ENCODE measurements at regions not wholly inside any gene's neighbourhood (a gene's known extent, or its start where the extent isn't known, plus 50 kb on each side); places are given as distances from the start of the nearest gene placed in this dataset.

DNA sequence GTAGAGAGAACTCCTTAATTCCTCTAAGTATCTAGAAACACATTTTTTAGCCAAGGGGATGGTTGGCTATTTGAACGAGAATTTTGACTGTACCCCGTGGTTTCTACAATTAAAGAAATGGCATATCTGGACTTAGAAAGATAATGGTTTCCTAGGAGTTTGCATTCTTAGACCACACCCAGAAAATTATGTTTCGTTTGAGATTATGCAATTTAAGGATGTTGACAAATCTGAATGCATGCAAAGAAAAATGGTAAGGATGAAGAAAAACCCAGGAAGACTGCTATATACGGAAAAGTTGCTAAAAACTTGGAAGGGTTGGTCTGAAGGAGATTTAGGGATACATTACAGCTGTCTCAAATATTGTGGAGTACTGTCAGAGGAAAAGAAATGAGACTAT lies 538.5 kb upstream of the WWC1 start (continued):
- TF ChIP-seq, protein P1, sequence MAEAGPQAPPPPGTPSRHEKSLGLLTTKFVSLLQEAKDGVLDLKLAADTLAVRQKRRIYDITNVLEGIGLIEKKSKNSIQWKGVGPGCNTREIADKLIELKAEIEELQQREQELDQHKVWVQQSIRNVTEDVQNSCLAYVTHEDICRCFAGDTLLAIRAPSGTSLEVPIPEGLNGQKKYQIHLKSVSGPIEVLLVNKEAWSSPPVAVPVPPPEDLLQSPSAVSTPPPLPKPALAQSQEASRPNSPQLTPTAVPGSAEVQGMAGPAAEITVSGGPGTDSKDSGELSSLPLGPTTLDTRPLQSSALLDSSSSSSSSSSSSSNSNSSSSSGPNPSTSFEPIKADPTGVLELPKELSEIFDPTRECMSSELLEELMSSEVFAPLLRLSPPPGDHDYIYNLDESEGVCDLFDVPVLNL (IDR thresholded peaks at IDR 0.05; ENCODE audit: low read depth, low read length): no peak
- no peak for TF ChIP-seq JUND (IDR thresholded peaks at IDR 0.05; ENCODE audit: low read depth, low read length)
- no peak for TF ChIP-seq STAT3 (IDR thresholded peaks at IDR 0.05; ENCODE audit: low read depth, low read length)
- TF ChIP-seq, protein P2, sequence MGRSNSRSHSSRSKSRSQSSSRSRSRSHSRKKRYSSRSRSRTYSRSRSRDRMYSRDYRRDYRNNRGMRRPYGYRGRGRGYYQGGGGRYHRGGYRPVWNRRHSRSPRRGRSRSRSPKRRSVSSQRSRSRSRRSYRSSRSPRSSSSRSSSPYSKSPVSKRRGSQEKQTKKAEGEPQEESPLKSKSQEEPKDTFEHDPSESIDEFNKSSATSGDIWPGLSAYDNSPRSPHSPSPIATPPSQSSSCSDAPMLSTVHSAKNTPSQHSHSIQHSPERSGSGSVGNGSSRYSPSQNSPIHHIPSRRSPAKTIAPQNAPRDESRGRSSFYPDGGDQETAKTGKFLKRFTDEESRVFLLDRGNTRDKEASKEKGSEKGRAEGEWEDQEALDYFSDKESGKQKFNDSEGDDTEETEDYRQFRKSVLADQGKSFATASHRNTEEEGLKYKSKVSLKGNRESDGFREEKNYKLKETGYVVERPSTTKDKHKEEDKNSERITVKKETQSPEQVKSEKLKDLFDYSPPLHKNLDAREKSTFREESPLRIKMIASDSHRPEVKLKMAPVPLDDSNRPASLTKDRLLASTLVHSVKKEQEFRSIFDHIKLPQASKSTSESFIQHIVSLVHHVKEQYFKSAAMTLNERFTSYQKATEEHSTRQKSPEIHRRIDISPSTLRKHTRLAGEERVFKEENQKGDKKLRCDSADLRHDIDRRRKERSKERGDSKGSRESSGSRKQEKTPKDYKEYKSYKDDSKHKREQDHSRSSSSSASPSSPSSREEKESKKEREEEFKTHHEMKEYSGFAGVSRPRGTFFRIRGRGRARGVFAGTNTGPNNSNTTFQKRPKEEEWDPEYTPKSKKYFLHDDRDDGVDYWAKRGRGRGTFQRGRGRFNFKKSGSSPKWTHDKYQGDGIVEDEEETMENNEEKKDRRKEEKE (IDR thresholded peaks at IDR 0.05): no peak
- TF ChIP-seq ZNF207 (IDR thresholded peaks at IDR 0.05; ENCODE audit: borderline replicate concordance): no peak
- TF ChIP-seq, protein P3, sequence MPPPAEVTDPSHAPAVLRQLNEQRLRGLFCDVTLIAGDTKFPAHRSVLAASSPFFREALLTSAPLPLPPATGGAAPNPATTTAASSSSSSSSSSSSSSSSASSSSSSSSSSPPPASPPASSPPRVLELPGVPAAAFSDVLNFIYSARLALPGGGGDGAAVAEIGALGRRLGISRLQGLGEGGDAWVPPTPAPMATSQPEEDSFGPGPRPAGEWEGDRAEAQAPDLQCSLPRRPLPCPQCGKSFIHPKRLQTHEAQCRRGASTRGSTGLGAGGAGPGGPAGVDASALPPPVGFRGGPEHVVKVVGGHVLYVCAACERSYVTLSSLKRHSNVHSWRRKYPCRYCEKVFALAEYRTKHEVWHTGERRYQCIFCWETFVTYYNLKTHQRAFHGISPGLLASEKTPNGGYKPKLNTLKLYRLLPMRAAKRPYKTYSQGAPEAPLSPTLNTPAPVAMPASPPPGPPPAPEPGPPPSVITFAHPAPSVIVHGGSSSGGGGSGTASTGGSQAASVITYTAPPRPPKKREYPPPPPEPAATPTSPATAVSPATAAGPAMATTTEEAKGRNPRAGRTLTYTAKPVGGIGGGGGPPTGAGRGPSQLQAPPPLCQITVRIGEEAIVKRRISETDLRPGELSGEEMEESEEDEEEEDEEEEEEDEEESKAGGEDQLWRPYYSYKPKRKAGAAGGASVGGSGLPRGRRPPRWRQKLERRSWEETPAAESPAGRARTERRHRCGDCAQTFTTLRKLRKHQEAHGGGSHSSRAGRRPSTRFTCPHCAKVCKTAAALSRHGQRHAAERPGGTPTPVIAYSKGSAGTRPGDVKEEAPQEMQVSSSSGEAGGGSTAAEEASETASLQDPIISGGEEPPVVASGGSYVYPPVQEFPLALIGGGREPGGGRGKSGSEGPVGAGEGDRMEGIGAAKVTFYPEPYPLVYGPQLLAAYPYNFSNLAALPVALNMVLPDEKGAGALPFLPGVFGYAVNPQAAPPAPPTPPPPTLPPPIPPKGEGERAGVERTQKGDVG (CRISPR knock-in tag; IDR thresholded peaks at IDR 0.05): no peak
- TF ChIP-seq MYC (IDR thresholded peaks at IDR 0.05; ENCODE audit: insufficient read depth, insufficient read length, insufficient replicate concordance, low read length, severe bottlenecking): no peak
- TF ChIP-seq, protein P4, sequence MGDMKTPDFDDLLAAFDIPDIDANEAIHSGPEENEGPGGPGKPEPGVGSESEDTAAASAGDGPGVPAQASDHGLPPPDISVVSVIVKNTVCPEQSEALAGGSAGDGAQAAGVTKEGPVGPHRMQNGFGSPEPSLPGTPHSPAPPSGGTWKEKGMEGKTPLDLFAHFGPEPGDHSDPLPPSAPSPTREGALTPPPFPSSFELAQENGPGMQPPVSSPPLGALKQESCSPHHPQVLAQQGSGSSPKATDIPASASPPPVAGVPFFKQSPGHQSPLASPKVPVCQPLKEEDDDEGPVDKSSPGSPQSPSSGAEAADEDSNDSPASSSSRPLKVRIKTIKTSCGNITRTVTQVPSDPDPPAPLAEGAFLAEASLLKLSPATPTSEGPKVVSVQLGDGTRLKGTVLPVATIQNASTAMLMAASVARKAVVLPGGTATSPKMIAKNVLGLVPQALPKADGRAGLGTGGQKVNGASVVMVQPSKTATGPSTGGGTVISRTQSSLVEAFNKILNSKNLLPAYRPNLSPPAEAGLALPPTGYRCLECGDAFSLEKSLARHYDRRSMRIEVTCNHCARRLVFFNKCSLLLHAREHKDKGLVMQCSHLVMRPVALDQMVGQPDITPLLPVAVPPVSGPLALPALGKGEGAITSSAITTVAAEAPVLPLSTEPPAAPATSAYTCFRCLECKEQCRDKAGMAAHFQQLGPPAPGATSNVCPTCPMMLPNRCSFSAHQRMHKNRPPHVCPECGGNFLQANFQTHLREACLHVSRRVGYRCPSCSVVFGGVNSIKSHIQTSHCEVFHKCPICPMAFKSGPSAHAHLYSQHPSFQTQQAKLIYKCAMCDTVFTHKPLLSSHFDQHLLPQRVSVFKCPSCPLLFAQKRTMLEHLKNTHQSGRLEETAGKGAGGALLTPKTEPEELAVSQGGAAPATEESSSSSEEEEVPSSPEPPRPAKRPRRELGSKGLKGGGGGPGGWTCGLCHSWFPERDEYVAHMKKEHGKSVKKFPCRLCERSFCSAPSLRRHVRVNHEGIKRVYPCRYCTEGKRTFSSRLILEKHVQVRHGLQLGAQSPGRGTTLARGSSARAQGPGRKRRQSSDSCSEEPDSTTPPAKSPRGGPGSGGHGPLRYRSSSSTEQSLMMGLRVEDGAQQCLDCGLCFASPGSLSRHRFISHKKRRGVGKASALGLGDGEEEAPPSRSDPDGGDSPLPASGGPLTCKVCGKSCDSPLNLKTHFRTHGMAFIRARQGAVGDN (IDR thresholded peaks at IDR 0.05): no peak
- TF ChIP-seq NR2C2 (IDR thresholded peaks at IDR 0.05; ENCODE audit: borderline replicate concordance, control insufficient read depth, insufficient read length, low read depth): no peak
- no peak for TF ChIP-seq MYB (IDR thresholded peaks at IDR 0.05; ENCODE audit: borderline replicate concordance, low read depth, low read length)

Data from GM12878 (cell line).